Muscle layer of duodenum (tissue), 2 donors: ENCODE measurements at regions not wholly inside any gene's neighbourhood (a gene's known extent, or its start where the extent isn't known, plus 50 kb on each side); places are given as distances from the start of the nearest gene placed in this dataset.

ENCODE experiments used
- H3K27ac ChIP-seq: one replicate; pipeline ENCODE4 v1.7.0; 2013; ENCODE audit warnings: mild to moderate bottlenecking, low read length
- H3K27me3 ChIP-seq: one replicate; pipeline ENCODE4 v1.7.0; 2013; ENCODE audit warnings: low read depth, mild to moderate bottlenecking, control low read depth, low read length
- H3K36me3 ChIP-seq, 2 donors: one replicate each; pipeline ENCODE4 v1.7.0; 2013; ENCODE audit warnings: low read length in 2 of 2, control low read depth in 1 of 2, mild to moderate bottlenecking in 1 of 2; ENCODE audit not compliant: insufficient read depth in 2 of 2, control insufficient read depth in 1 of 2
- H3K4me1 ChIP-seq, 2 donors: one replicate each; pipeline ENCODE4 v1.7.0; 2013; ENCODE audit warnings: low read length in 2 of 2, mild to moderate bottlenecking in 2 of 2, control low read depth in 1 of 2, moderate library complexity in 1 of 2; ENCODE audit not compliant: insufficient read depth in 2 of 2, control insufficient read depth in 1 of 2
- H3K4me3 ChIP-seq, 2 donors: one replicate each; pipeline ENCODE4 v1.7.0; 2013; ENCODE audit warnings: low read length in 2 of 2, low read depth in 1 of 2, mild to moderate bottlenecking in 1 of 2
- H3K9me3 ChIP-seq, 2 donors: one replicate each; pipeline ENCODE4 v1.7.0; 2013; ENCODE audit warnings: low read length in 2 of 2, control low read depth in 1 of 2, mild to moderate bottlenecking in 1 of 2; ENCODE audit not compliant: control insufficient read depth in 1 of 2
- donor health status: healthy.

GRCh38 chr6:67265996-67266921 is 1368.8 kb upstream of the ADGRB3 start:
- Histone ChIP-seq H3K36me3 (no peaks in the 10 kb centered on the region), H3K9me3 (no peaks in the 10 kb centered on the region), H3K27me3 (no peaks in the 10 kb centered on the region), H3K4me3 (no peak overlapping the region), H3K27ac (no peak overlapping the region), H3K4me1 (no peaks in the 10 kb centered on the region)

GRCh38 chr6:67252663-67253062 is 1382.4 kb upstream of the ADGRB3 start:
- Histone ChIP-seq H3K27ac (no peak overlapping the region), H3K4me3 (no peak overlapping the region), H3K36me3 (no peaks in the 10 kb centered on the region), H3K4me1 (no peaks in the 10 kb centered on the region), H3K9me3 (no peaks in the 10 kb centered on the region), H3K27me3 (no peaks in the 10 kb centered on the region)

GRCh38 chr6:67248077-67248476 is 1387.0 kb upstream of the ADGRB3 start:
- H3K36me3 ChIP-seq: no peaks in the 10 kb centered on the region
- H3K4me3 ChIP-seq: no peak overlapping the region
- no peaks in the 10 kb centered on the region for H3K4me1 ChIP-seq
- H3K9me3 ChIP-seq: no peaks in the 10 kb centered on the region
- no peaks in the 10 kb centered on the region for H3K27me3 ChIP-seq
- H3K27ac ChIP-seq: no peak overlapping the region

GRCh38 chr6:67244037-67244436 is 1391.0 kb upstream of the ADGRB3 start:
- H3K27me3 ChIP-seq: no peaks in the 10 kb centered on the region
- no peaks in the 10 kb centered on the region for H3K4me1 ChIP-seq
- H3K36me3 ChIP-seq: no peaks in the 10 kb centered on the region
- H3K9me3 ChIP-seq: no peaks in the 10 kb centered on the region
- H3K4me3 ChIP-seq: no peak overlapping the region
- no peak overlapping the region for H3K27ac ChIP-seq

GRCh38 chr6:67237277-67237676 is 1397.8 kb upstream of the ADGRB3 start:
- Histone ChIP-seq H3K4me3 (no peak overlapping the region), H3K27ac (no peak overlapping the region), H3K36me3 (no peaks in the 10 kb centered on the region), H3K4me1 (no peaks in the 10 kb centered on the region), H3K9me3 (no peaks in the 10 kb centered on the region), H3K27me3 (no peaks in the 10 kb centered on the region)

GRCh38 chr6:67231092-67231491 is 1404.0 kb upstream of the ADGRB3 start:
- H3K4me1 ChIP-seq: no peaks in the 10 kb centered on the region
- no peaks in the 10 kb centered on the region for H3K9me3 ChIP-seq

GRCh38 chr6:67224989-67225388 is 1410.1 kb upstream of the ADGRB3 start:
- Histone ChIP-seq H3K4me1 (no peaks in the 10 kb centered on the region), H3K36me3 (no peaks in the 10 kb centered on the region), H3K9me3 (no peaks in the 10 kb centered on the region), H3K4me3 (no peak overlapping the region), H3K27ac (no peak overlapping the region), H3K27me3 (no peaks in the 10 kb centered on the region)

More at GRCh38 chr6:67231092-67231491, 1404.0 kb upstream of the ADGRB3 start:
- no peak overlapping the region for H3K4me3 ChIP-seq
- H3K27me3 ChIP-seq: no peaks in the 10 kb centered on the region
- no peaks in the 10 kb centered on the region for H3K36me3 ChIP-seq
- H3K27ac ChIP-seq: no peak overlapping the region

- no peak overlapping the region for H3K27ac ChIP-seq
- H3K4me1 ChIP-seq: no peaks in the 10 kb centered on the region
- H3K4me3 ChIP-seq: no peak overlapping the region
- no peaks in the 10 kb centered on the region for H3K27me3 ChIP-seq
- no peaks in the 10 kb centered on the region for H3K36me3 ChIP-seq
- H3K9me3 ChIP-seq: no peaks in the 10 kb centered on the region
Observed at GRCh38 chr6:67221226-67221625, 1413.9 kb upstream of the ADGRB3 start.

- Histone ChIP-seq H3K27me3 (no peaks in the 10 kb centered on the region), H3K4me3 (no peak overlapping the region), H3K9me3 (no peaks in the 10 kb centered on the region), H3K27ac (no peak overlapping the region), H3K4me1 (no peaks in the 10 kb centered on the region), H3K36me3 (no peaks in the 10 kb centered on the region)
Observed at GRCh38 chr6:67219346-67219745, 1415.7 kb upstream of the ADGRB3 start.

- H3K27me3 ChIP-seq: no peaks in the 10 kb centered on the region
- H3K27ac ChIP-seq: no peak overlapping the region
- no peaks in the 10 kb centered on the region for H3K4me1 ChIP-seq
- no peak overlapping the region for H3K4me3 ChIP-seq
- H3K9me3 ChIP-seq: no peaks in the 10 kb centered on the region
- no peaks in the 10 kb centered on the region for H3K36me3 ChIP-seq
Observed at GRCh38 chr6:67212584-67212983, 1422.5 kb upstream of the ADGRB3 start.

- Histone ChIP-seq H3K27ac (no peak overlapping the region), H3K9me3 (no peaks in the 10 kb centered on the region), H3K4me3 (no peak overlapping the region), H3K4me1 (no peaks in the 10 kb centered on the region), H3K36me3 (no peaks in the 10 kb centered on the region), H3K27me3 (no peaks in the 10 kb centered on the region)
Observed at GRCh38 chr6:67210450-67210849, 1424.6 kb upstream of the ADGRB3 start.

- Histone ChIP-seq H3K4me3 (no peak overlapping the region), H3K36me3 (no peaks in the 10 kb centered on the region), H3K27me3 (no peaks in the 10 kb centered on the region), H3K4me1 (no peaks in the 10 kb centered on the region), H3K9me3 (peaks cover 0 to 3% of the 10 kb centered on the region in 2 donors), H3K27ac (no peak overlapping the region)
Observed at GRCh38 chr6:67201563-67201962, 1433.5 kb upstream of the ADGRB3 start.
